ENCODE measurements at regions not wholly inside any gene's neighbourhood (a gene's known extent, or its start where the extent isn't known, plus 50 kb on each side); places are given as distances from the start of the nearest gene placed in this dataset.

GRCh38 chr5:101717721-101718120 lies 578.4 kb downstream of the SLCO4C1 start:
- TF ChIP-seq CTCF (IDR thresholded peaks at IDR 0.05) = no peak
- TF ChIP-seq POLR2A (IDR thresholded peaks at IDR 0.05) = no peak

Measured in uterus (tissue), 2 donors.